ENCODE measurements at regions not wholly inside any gene's neighbourhood (a gene's known extent, or its start where the extent isn't known, plus 50 kb on each side); places are given as distances from the start of the nearest gene placed in this dataset.

GRCh38 chr1:58159434-58159830, 387.1 kb downstream of the OMA1 start (continued):
- TF ChIP-seq POU6F1 (CRISPR knock-in tag; IDR thresholded peaks at IDR 0.05; ENCODE audit: borderline replicate concordance, low read depth) (no peak), ZC3H10 (CRISPR knock-in tag; IDR thresholded peaks at IDR 0.05) (no peak), ZFP30 (CRISPR knock-in tag; IDR thresholded peaks at IDR 0.05) (no peak), ZNF565 (CRISPR knock-in tag; conservative IDR thresholded peaks at IDR 0.05; ENCODE audit: low read depth) (no peak), ZNF70 (CRISPR knock-in tag; IDR thresholded peaks at IDR 0.05) (no peak), TSHZ2 (CRISPR knock-in tag; IDR thresholded peaks at IDR 0.05) (no peak)

- TF ChIP-seq ARNTL (CRISPR knock-in tag; IDR thresholded peaks at IDR 0.05; ENCODE audit: borderline replicate concordance, low read depth) (no peak), TOX (CRISPR knock-in tag; IDR thresholded peaks at IDR 0.05; ENCODE audit: borderline replicate concordance) (no peak), ZC3H10 (CRISPR knock-in tag; IDR thresholded peaks at IDR 0.05) (no peak), ZFP30 (CRISPR knock-in tag; IDR thresholded peaks at IDR 0.05) (no peak), SNAI2 (CRISPR knock-in tag; IDR thresholded peaks at IDR 0.05) (no peak), PATZ1 (CRISPR knock-in tag; IDR thresholded peaks at IDR 0.05; ENCODE audit: borderline replicate concordance) (no peak)
Measured at GRCh38 chr1:58158506-58159433, 387.8 kb downstream of the OMA1 start.

GRCh38 chr1:58158016-58158415, 388.5 kb downstream of the OMA1 start:
- ATAC-seq, result no peak
- TF ChIP-seq RARB (CRISPR knock-in tag; IDR thresholded peaks at IDR 0.05), result no peak
- no peak for TF ChIP-seq POU6F1 (CRISPR knock-in tag; IDR thresholded peaks at IDR 0.05; ENCODE audit: borderline replicate concordance, low read depth)
- no peak for TF ChIP-seq ISL1 (CRISPR knock-in tag; IDR thresholded peaks at IDR 0.05)
- TF ChIP-seq ARNTL (CRISPR knock-in tag; IDR thresholded peaks at IDR 0.05; ENCODE audit: borderline replicate concordance, low read depth), result no peak
- no peak for TF ChIP-seq TSHZ2 (CRISPR knock-in tag; IDR thresholded peaks at IDR 0.05)
- TF ChIP-seq CSRNP3 (CRISPR knock-in tag; IDR thresholded peaks at IDR 0.05), result no peak

More at GRCh38 chr1:58158506-58159433, 387.8 kb downstream of the OMA1 start:
- no peak for ATAC-seq
